DND-41 (cell line): ENCODE measurements at regions not wholly inside any gene's neighbourhood (a gene's known extent, or its start where the extent isn't known, plus 50 kb on each side); places are given as distances from the start of the nearest gene placed in this dataset.

ENCODE experiments used
- CTCF ChIP-seq: IDR thresholded peaks from 2 replicates; pipeline ENCODE4 v1.5.1; 2012; ENCODE audit warnings: borderline replicate concordance, low read length, moderate library complexity, mild to moderate bottlenecking; ENCODE audit not compliant: poor library complexity, severe bottlenecking; ENCODE audit errors: extremely low read depth
- EZH2 ChIP-seq: IDR thresholded peaks from 3 replicates; pipeline ENCODE4 v1.6.1; 2012; ENCODE audit warnings: borderline replicate concordance, low read depth, mild to moderate bottlenecking, moderate library complexity, low read length, inconsistent platforms; ENCODE audit not compliant: severe bottlenecking

DNA sequence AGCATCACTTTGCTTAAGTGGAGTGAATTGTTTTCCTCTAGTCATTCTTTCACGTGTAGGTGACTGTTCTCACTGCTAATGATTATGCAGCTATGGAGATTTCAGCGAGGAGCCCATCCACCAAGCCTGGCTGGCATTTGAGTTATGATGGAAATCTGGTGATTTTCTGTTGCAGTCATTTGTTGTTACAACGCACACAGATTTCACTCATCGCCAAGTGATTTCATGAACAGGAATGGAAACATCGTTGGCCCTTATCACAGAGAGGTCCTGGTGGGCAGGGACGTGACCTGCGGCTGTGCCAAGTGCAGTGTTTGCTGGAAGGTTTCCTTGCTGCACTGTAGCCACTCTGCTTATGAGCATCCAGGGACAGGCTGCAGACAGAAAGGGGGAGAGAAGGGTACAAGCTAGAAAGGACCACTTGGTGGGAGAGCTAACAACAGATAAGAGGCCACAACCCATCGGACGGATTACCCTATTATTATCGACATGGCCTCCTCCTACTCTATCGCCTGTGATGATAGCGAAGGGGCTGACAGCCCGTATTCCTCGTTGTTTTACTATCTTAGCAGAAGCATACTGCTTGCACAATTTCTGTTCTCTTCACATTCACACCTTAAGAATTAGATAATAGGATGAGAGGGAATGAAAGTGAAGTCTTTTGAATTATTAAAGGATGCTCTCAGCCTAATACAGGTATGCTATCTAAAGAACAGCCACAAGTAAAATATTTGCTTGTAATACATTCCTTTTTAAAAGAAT is 99.0 kb upstream of the PITRM1 start:
- TF ChIP-seq CTCF (no peak), EZH2 (no peak)
